Testis (tissue), 2 donors: ENCODE measurements at regions not wholly inside any gene's neighbourhood (a gene's known extent, or its start where the extent isn't known, plus 50 kb on each side); places are given as distances from the start of the nearest gene placed in this dataset.

Experiments
- DNase-seq: peaks from one replicate; pipeline ENCODE4 v3.0.0-alpha.2; 2019
- H3K27ac ChIP-seq, 2 donors: fragments of 200-600 bp; sonication (generic); one replicate each; pipeline ENCODE4 v1.5.1; 2019
- H3K27me3 ChIP-seq: fragments of 200-600 bp; sonication (generic); one replicate; pipeline ENCODE4 v1.5.1; 2019
- H3K36me3 ChIP-seq: fragments of 200-600 bp; sonication (generic); one replicate; pipeline ENCODE4 v1.5.1; 2017; ENCODE audit warnings: low read depth; ENCODE audit errors: missing control alignments
- H3K4me1 ChIP-seq: fragments of 200-600 bp; sonication (generic); one replicate; pipeline ENCODE4 v1.5.1; 2019
- H3K4me3 ChIP-seq, 2 donors: fragments of 200-600 bp; sonication (generic); one replicate each; pipeline ENCODE4 v1.5.1; 2017 to 2019
- H3K9me3 ChIP-seq: fragments of 200-600 bp; sonication (generic); one replicate; pipeline ENCODE4 v1.5.1; 2017
- CTCF ChIP-seq, 3 experiments: fragments of 450-650 bp in 2 of 3; fragments of 200-600 bp in 1 of 3; sonication (generic) in 1 of 3; IDR thresholded peaks; one replicate each; pipeline ENCODE4 v1.5.1; 2016 to 2019; ENCODE audit warnings: antibody characterized with exemption in 3 of 3, mild to moderate bottlenecking in 2 of 3, moderate library complexity in 1 of 3
- POLR2A ChIP-seq: fragments of 450-650 bp; IDR thresholded peaks from one replicate; pipeline ENCODE4 v1.6.1; 2017; ENCODE audit warnings: antibody characterized with exemption, mild to moderate bottlenecking, moderate library complexity
- WGBS, 2 donors: methylation state at CpG; one replicate each; pipeline ENCODE4 v1.1.5; 2018; 5-methylcytosine and 5-hydroxymethylcytosine counted together
- intact Hi-C: fragments of 100-400 bp; cut with DNase I; formaldehyde crosslinking; loops from one replicate; pipeline ENCODE4 v1.15.1; 2023; ENCODE audit warnings: low total_unique reads

GRCh38 chr4:58254291-58254690, 1144.1 kb upstream of the IGFBP7 start:
- Histone ChIP-seq H3K4me3 (no peak overlapping the region), H3K27ac (no peak overlapping the region), H3K36me3 (no peaks in the 10 kb centered on the region), H3K4me1 (no peaks in the 10 kb centered on the region), H3K27me3 (no peaks in the 10 kb centered on the region), H3K9me3 (no peaks in the 10 kb centered on the region)
- no peak for DNase-seq
- no peak for TF ChIP-seq POLR2A
- TF ChIP-seq CTCF (IDR thresholded peaks at IDR 0.05), result no peak
- intact Hi-C loops, result no loop called here
- 72 to 76% methylated on average over 3 of the region's 3 CpGs for WGBS, 2 donors

GRCh38 chr4:58252656-58253055, 1142.5 kb upstream of the IGFBP7 start:
- H3K27ac ChIP-seq, result no peak overlapping the region
- H3K9me3 ChIP-seq, result no peaks in the 10 kb centered on the region
- no peak for DNase-seq
- no peaks in the 10 kb centered on the region for H3K27me3 ChIP-seq
- H3K4me1 ChIP-seq, result no peaks in the 10 kb centered on the region
- H3K36me3 ChIP-seq, result no peaks in the 10 kb centered on the region
- H3K4me3 ChIP-seq, result no peak overlapping the region
- intact Hi-C loops, result no loop called here
- 83 to 98% methylated on average over 2 of the region's 2 CpGs for WGBS, 2 donors
- TF ChIP-seq CTCF (IDR thresholded peaks at IDR 0.05), result no peak
- no peak for TF ChIP-seq POLR2A

DNA sequence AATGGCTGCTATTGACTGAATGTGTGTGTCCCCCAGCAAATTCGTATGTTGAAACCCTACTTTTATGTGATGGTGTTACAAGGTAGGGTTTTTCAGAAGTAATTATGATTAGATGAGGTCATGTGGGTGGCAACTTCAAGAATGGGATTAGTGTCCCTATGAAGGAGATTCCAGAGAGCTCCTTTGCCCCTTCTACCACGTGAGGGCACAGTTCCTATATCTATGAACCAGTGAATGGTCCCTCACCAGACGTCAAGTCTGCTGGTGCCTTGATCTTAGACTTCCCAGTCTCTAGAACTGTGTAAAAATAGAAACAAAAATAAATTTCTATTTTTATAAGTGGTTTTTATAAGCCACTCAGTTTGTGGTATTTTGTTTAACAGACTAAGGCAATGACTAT, 1137.6 kb upstream of the IGFBP7 start:
- DNase-seq, result peak; percentile 34
- H3K4me3 ChIP-seq, result no peak overlapping the region
- H3K27me3 ChIP-seq, result no peaks in the 10 kb centered on the region
- no peaks in the 10 kb centered on the region for H3K36me3 ChIP-seq
- H3K4me1 ChIP-seq, result no peaks in the 10 kb centered on the region
- no peak overlapping the region for H3K27ac ChIP-seq
- no peaks in the 10 kb centered on the region for H3K9me3 ChIP-seq
- TF ChIP-seq CTCF (IDR thresholded peaks at IDR 0.05) (no peak), POLR2A (no peak)
- intact Hi-C loops, result no loop called here
- 70 to 75% methylated on average over 3 of the region's 3 CpGs for WGBS, 2 donors

DNA sequence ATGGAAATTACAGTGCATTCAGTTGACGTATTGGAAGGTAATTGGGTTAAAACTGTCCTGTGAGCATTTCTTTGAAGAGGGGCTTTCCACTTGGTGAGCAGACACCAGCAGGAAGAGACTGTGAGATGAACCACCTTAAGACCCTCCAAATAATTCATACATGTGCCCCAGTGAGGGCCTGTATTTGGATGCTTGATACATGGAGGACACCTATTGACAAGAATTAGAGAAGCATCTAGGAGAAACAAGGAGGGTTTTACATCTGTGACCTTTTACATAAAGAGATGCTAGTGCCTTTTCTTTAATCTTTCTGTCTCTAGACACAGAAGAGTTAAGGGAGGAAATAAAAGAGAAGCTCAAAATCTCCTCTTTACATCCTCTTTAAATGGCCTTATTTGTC, 1115.3 kb upstream of the IGFBP7 start:
- Histone ChIP-seq H3K4me1 (no peaks in the 10 kb centered on the region), H3K27me3 (no peaks in the 10 kb centered on the region), H3K27ac (no peak overlapping the region), H3K36me3 (no peaks in the 10 kb centered on the region), H3K4me3 (no peak overlapping the region), H3K9me3 (no peaks in the 10 kb centered on the region)
- 79 to 94% methylated on average over 1 of the region's 1 CpG for WGBS, 2 donors
- DNase-seq, result no peak
- TF ChIP-seq CTCF (IDR thresholded peaks at IDR 0.05) (no peak), POLR2A (no peak)
- intact Hi-C loops, result no loop called here

- DNase-seq, result no peak
- Histone ChIP-seq H3K4me1 (no peaks in the 10 kb centered on the region), H3K27me3 (no peaks in the 10 kb centered on the region), H3K9me3 (no peaks in the 10 kb centered on the region), H3K36me3 (no peaks in the 10 kb centered on the region), H3K27ac (no peak overlapping the region), H3K4me3 (no peak overlapping the region)
- WGBS, 2 donors, result 64 to 65% methylated on average over 2 of the region's 2 CpGs
- TF ChIP-seq CTCF (IDR thresholded peaks at IDR 0.05) (no peak), POLR2A (no peak)
- intact Hi-C loops, result no loop called here
Observed at GRCh38 chr4:58219179-58219578, 1109.0 kb upstream of the IGFBP7 start.
